NCI-H2227 treated with DMSO at 0.1 percent for 48 hours (cell line): ENCODE measurements at regions not wholly inside any gene's neighbourhood (a gene's known extent, or its start where the extent isn't known, plus 50 kb on each side); places are given as distances from the start of the nearest gene placed in this dataset.

Experiments used
- DNase-seq: peaks from one replicate; lab custom pipeline; 2025; lab: John Stamatoyannopoulos, UW

DNA sequence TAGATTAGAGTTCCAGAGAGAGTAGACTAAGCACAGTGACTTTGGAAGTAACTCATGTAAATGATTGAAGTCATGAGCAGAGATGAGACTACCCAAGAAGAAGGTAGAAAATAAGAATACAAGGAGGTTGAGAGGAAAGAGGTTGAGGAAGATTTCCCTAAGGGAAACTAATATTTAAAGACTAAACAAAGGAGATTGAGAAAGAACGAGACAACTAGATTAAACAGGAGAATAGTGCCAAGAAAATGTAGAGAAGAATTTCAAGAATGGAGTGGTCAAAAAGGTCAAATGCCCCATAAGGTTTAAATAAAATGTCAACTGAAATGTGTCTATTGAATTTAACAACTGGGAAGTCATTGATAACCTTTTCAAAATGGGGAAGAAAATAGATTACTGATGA is 59.0 kb downstream of the RPS29 start:
- no peak for DNase-seq

DNA sequence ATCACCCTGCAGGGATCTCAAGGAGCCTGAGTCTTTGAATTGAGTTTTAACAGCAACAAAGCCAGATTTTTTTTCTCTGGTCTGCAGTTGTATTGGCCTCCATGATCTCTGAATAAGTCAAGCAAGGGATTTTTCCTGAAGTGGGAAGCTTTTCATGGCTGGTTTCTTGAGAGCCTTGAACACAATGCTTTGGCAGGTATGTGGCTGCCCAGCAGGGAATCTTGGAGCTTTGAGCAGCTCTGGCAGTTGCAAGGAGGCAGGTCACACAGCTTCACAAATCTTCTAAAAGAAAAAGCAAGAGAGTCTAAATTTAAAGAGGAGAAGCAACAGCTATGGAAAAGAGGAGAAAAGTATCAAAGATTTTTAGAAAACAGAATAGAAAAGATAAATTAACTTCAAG is 60.1 kb downstream of the RPS29 start:
- DNase-seq: no peak

DNA sequence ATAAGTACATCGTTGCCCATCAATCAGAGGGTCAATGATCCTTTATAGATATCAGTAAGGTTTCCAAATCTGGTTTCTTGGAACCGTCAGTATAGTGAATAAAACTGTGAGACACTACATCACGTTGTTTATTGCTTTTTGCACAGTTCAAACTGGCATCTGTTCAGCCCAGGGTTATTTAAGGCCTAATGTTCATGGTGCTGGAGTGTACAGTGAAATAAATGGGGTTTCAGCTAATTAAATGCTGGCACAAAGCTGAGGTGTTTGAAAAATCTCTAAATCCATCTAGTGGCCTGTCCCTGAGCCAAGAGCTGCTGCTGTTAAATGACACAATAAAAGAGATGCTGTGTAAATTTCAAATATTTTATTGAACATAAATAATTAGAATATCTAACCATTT is 69.9 kb downstream of the RPS29 start:
- no peak for DNase-seq

DNA sequence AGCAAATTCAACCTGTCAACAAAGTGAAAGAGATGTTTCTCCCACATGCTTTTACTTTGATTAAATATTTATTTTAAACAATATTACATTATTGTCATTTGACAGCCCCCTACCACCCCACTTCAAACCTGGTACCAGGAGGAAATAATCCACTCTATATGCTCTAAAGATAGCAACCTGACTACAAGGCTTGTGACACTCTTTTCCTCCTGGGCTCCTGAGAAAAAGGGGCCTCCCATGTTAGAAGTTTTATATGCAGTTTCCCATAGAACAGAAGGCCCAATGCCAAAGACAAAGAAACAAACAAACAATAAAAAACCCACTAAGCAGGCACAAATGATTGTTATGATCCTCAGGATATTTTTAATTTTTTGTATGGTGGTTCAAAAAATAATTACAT is 73.6 kb downstream of the RPS29 start:
- no peak for DNase-seq

DNA sequence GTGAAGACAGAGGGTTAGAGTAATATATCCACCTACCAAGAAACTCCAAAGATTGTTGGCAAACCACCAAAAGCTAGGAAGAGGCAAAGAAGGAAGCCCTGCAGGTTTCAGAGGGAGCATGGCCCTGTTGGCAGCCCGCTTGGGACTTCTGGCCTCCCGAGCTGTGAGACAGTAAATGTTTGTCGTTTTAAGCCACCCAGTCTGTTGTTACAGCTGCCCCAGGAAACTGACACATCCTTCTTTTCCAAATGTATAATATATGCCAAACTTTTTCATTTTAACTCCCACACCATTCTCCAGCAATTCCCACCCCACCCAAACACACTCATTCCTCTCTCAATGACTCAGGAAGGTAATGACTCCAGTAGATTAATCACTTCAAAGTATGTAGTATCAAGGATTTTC is 74.0 kb downstream of the RPS29 start:
- no peak for DNase-seq

DNA sequence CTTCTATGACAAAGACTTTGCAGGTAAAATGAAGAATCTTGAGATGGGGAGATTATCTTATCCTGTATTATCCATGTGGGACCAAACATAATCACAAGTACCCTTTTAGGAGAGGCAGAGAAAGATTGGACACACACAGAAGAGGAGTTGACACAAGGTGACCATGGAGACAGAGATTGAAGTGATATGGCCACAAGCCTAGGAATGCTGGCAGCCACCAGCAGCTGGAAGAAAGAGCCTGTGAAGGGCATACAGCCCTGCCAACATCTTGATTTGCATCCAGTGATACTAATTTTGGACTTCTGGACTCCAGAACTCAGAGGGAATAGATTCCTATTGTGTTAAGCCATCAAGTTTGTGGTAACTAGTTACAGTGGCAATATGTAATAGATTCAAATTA is 78.1 kb downstream of the RPS29 start:
- DNase-seq: no peak

DNA sequence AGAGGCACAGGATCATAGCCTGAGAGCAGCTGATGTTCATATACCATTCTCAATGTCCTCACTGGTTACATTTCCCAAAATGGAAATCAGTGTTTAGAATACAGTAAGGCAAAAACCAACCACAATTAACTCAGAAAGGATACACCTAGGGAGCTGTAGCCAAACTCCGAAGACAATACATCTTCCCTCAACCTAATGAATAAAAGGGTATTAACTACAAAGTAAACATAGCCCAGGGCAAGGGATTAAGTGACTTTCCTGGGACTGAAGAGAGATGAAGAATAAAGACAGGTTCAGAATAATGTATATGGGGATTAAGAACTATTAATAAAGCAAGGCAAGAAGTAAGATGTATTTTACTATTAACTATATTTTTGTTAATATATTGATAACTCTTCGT is 79.5 kb downstream of the RPS29 start:
- no peak for DNase-seq

DNA sequence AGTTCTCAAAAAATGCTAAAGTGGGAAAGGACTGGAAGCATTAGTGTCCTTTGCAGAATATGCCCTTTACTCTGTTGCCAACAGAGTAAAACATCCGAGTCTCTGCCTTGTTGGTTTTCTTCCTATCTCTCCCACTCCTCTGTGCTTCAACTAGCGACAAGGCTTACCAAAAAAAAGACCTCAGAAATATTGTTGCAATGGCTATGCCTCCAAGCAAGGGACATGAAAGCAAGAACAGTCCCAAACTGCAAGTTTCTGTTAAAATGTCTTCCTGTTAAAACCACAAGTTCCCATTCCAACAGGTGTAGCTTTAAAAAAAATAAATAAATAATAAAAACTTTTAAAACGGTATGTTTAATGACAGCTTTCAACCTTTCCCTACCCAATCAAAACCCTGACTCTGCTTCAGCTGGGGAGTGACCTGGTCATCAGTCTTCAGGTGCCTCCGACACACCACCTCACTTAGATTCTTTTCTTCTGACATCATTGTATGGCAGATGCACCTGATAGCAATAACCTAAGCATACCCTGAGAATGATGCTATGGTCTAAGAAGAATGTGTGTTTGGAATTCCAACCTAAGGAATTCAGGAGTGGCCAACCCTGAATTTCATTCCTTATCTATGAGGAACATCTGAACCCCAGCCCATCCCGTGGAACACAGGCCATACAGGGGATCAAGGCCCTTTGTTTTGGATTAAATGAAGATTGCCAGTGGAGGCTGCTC is 81.0 kb downstream of the RPS29 start:
- no peak for DNase-seq

DNA sequence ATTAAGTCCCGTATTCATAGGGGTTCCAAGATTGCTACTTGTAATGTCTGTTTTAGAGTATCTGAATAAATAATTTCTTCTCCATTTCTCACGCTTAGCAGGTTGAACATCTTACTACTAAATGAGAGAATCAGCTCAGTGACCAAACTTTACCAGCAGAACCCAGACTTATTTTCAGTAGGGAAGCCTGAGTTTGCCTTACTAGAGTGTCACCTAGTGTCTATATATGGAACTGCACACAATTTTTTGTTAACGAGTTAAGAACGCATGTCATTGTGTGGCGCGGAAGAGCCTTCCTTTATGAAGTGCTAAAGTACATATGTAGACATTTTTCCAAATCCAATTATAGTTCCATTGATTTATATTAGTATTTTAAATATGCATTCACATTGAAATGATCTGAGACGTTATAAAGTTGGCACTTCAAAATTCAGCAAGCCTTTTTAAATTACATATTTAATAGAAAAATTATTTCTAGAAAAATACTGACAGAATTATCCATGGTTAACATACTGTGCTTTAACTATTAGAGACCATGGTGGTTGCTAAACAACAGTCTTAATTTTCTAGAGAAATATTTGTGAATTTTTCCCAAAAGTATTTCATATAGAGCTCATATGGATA is 88.3 kb downstream of the RPS29 start:
- peak; percentile 77 for DNase-seq

DNA sequence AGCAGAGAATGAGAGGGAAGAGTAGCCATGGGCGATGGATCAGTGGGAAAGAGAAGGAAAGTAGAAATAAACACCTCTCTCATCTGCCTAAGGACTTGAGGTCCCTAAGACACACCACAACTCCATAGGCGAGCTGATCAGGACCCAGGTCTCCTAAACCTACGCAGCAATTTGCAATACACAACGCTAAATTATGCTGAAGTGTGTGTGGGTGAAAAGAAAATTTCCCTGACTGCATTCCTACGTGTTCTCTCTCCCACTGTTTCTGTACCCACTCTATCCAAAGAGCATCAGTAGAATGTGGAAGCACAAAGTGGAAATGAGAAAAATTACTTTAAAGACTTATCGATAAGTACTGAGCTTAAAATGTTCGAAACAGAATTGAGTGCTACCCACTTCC is 88.9 kb downstream of the RPS29 start:
- no peak for DNase-seq

DNA sequence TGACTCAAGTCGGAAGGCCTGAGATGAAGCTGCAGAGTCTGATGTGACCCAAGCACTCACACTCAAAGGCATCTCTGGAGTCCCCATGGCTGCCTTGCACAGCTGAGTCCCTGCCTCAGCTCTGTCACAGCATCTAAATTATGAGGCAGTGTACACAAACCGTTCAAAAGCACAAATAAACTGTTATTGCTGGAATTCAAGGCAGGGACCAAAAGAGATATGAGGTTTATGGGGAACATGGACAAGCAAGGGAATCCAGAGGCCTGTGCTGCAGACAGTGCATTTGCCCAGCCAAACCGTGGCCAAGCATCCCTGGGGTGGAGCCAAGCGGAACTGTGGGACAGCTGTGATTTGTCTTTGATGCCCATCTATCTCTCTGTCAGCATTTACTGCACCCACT is 91.3 kb downstream of the RPS29 start:
- DNase-seq: no peak

DNA sequence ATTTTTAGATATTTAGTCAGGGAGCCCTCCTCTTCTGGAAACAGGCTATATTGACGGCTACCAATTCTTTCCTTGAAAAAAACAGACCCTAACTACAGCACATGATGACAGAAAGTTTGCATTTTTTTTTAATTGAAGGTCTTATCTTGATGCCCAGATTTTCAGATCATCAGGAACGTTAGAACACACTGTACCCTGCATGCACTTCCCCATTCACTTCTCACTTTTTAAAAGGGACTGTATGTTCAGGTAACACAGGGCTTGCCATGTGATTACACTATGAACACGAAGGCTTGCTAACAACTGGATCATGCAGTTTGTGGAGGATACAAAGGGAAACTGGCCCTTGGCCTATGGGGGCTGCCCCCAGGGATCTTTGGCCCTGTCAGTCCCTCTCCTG is 92.6 kb downstream of the RPS29 start:
- no peak for DNase-seq

DNA sequence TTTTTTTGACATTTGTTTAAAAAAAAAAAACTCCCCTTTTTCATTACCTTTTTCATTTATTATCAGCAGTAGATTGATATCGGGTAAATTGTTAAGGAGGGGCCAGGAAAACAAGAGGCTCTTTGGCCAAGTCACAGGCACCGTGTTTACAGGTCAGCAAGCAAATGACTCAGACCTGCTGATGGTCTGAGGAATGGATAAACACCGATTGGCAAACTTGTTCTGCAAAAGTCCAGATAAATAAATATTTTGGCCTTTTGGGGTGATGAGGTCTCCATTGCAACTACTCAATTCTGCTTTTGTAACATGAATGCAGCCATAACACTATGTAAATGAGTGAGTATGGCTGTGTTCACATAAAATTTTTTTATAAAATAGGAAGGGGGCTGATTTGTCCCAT is 94.0 kb downstream of the RPS29 start:
- DNase-seq: no peak

DNA sequence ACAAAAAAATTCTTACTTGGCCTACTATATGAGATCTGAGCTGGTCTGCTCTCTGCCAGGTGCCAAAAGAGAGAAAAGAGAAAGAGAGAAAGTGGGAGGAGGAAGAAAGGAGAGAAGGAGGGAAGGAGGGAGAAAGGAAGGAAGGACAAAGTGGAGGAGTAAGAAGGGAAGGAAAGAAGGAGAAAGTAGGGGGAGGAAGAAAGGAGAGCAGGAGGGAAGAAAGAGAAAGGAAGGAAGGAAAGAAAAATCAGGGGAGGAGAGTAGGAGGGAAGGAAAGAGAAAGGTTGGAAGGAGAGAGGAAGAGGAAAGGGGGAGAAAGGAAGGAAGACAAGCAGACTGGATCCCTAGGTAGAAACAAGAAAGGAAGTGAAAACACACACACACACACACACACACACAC is 96.8 kb downstream of the RPS29 start:
- no peak for DNase-seq

DNA sequence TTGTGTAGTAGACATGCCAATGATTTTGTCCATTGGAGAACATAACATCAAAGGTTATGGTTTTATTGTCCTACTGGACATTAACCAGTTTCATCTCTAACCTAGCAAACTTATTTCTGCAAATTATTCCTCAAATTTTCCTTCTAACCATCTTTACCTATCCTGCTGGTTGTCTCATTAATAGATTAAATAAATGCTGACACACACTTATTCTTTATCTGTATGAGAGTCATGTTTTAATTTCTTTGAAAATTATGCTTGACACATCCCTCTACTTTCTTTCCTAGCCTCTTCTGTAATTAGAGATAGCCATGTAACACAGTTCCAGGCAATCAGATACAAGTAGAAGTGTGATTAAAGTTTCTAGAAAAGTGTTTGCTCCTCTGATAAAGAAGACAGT is 98.9 kb downstream of the RPS29 start:
- DNase-seq: no peak

DNA sequence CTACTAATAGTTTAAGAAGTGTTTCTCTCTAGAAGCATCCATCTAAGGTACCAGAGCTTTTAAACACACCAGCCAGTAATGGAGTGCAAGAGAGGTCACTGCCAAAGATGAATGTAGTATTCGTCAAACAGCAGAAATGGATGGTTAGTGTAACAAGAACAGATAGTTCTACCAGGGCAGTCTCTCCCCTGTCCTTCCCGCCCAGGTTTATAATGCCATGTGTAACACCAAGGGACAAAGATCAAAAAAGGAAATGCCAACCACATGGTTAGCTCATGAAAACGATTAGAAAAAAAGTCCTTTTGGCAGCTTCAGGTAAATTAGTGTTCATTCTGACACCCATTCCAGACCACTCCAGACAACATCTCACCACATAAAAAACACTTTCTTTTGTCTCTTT is 100.9 kb downstream of the RPS29 start:
- no peak for DNase-seq

DNA sequence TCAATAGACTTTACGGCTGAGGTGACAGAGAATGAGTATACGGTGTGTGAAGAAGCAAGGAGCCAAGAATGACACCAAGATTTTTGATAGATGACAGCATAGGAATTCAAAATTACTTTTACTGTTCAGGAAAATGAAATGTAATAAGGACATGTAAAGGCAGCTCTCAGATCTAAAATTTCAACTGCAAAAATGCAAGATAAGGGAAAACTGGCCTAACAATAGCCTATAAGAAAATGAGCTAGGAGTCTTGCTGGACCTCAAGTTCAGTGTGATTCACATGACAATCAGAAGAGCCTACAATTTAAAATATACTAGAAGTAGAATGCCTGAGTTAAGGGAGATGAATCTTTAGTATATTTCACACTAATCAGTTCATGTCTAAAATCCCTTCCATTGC is 102.0 kb downstream of the RPS29 start:
- no peak for DNase-seq

DNA sequence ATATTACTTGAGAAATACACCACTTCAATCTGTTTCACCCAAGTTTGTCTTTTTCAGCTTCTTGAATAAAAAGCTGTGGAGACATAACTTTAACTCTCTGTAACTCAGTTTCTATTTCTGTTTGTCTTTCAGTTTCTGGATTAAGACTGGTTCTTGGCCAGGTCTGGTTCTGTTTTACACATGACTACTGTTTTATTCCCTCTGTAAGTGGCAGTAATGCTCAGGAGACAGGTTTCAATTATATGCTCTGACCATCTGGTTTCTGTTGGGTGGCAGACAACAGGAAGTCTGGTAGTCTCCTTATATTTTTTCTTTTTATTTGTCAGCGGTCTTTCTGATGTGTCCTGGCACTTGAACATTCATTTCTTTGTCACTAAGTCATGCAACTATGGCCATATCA is 102.9 kb downstream of the RPS29 start:
- no peak for DNase-seq

DNA sequence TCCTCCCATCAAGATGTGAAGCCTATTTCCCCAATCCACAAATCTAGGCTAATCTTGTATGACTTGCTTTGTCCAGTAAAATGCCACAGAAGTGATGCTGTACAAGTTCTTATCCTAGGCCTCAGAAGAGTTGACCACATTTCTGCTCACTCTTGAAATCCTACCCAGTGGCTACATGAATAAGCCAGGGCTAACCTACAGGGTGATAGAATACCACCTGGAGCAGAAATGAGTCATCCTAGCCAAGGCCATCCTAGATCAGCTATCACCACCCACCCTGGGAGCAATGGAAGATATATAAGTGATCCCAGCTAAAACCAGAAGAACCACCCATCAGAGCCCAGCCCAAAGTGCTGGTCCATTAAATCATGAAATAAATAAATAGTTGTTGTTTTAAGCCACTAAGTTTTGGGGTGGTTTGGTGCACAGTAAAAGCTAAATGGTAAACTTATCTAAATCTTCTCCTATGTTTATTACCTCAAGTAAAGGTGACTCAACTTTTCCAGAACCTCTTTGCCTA is 105.1 kb downstream of the RPS29 start:
- no peak for DNase-seq

DNA sequence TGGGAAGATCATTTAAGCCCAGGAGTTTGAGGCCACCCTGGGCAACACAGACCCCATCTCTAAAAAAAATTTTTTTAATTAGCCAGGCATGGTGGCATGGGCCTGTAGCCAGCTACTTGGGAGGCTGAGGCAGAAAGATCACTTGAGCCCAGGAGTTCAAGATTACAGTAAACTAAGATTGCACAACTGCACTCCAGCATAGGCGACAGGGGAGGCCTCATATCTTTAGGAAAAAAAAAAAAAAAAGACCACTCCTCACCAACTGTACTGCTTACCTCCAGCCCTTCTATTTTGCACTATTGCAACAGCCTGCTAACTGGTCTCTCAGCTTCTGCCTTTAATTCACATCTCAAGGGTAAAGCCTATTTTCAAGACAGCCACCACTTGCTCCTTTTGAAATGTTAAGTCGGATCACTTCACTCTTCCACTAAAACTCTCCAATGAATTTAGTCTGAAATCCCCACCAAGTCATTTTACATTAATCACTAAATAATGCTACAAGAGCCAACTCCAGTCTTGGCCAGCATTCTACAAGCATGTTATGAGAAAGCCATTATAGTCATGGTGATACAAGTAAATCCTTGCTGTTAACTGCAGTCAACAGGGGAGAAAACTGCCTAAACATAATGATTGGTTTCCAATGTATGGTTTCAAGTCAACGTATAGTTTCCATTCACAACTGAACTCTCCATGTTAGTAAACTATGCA is 106.0 kb downstream of the RPS29 start:
- no peak for DNase-seq

DNA sequence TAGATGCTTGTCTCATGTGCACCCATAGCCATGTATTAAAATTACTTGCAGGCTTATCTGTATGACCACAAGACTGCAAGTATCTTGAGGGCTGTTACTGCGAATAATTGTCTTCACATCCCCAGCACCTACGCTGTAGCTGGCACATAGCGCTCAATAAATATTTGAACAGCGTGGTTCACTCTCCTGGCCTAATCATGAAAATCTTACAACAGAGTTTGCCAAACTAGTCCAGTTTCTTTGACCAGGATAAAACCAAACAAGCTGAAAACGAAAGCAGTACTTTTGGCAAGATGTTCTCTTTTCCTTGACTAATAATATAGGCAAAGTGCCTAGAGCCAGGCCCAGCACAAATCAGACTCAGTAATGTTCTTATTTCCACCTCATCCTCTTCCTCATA is 106.7 kb downstream of the RPS29 start:
- DNase-seq: no peak

DNA sequence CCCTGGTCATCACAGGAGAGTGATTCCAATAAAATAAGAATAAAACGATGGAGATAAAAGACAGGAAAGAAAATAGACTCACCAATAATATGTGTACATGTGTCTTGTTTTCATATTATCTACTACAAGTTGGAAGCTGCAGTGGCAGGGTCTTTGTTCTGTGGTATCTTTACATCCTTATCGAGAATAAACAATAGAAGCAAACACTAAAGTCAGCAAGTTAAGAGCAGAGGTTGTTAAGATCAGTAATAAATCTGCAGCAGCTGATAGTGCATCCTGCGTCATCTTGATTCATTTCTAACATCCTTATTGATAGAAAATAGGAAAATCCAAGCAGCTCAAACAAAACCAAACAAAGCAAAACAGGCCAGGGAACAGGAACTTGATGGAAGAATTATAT is 107.4 kb downstream of the RPS29 start:
- no peak for DNase-seq

DNA sequence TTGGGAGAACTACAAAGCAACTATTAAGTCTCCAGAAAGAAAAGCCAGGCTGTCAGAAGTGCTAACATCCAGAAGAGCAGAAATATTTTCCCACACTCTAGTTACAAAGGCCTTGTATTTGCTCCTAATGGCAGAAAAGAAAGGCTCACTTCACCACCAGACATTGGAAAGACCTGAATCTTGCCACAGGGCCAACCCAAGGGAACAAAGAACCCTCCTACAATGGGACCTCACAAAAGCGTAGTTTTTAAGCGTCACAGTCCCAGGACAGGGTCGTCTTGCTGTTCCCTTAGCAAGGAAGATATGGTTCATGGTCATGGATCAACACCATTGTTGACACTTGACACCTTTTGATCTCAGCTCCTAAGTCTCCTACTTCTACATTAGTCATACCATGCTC is 119.1 kb downstream of the RPS29 start:
- DNase-seq: no peak
